GM19239 (cell line): ENCODE measurements at regions not wholly inside any gene's neighbourhood (a gene's known extent, or its start where the extent isn't known, plus 50 kb on each side); places are given as distances from the start of the nearest gene placed in this dataset.

ENCODE experiments used
- DNase-seq: peaks from one replicate; pipeline ENCODE4 v3.0.0; 2011; ENCODE audit warnings: low spot score; ENCODE audit not compliant: insufficient read length
- FAIRE-seq: peaks from 2 replicates; lab custom pipeline; 2011; peaks lifted over from hg19 to GRCh38; lab: Jason Lieb, UNC

DNA sequence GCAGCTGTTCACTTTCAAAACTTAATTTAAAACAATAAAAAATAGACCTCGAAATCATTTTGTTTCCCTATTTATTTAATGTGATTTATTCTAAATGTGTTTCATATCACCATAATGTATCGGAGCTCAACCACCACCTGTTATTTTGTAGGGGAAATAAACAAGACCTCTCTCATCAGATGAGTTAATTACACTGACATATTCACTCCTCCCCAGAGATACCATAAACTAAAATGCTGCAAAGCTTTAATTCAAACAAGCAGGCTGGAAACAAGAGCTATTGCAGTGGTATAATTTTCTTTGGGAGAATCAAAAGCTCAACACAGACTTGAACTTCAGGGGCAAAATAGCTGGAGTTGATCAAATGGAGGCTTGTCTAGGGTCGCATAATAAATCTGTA lies 303.5 kb upstream of the TSHZ2 start:
- DNase-seq, result no peak
- no peak for FAIRE-seq

DNA sequence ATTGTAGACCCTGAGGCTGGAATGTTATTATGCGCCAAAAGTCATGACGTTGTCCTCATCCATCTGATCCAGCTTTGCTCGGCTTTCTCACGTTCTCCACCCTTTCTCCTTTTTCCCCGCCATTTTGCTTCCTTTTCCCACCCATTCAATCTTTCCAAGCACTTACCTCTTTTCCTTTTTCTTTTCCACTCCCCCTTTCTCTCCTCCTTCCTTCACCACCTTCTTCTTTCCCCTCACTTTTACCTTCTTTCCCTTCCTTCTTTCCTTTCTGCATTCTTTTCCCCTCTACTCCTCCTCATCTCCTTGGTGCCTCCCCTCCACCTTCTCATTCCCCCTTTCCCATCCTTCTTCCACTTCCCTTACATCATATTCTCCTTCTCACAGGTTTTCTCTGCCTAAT lies 304.8 kb upstream of the TSHZ2 start:
- DNase-seq, result no peak
- no peak for FAIRE-seq

DNA sequence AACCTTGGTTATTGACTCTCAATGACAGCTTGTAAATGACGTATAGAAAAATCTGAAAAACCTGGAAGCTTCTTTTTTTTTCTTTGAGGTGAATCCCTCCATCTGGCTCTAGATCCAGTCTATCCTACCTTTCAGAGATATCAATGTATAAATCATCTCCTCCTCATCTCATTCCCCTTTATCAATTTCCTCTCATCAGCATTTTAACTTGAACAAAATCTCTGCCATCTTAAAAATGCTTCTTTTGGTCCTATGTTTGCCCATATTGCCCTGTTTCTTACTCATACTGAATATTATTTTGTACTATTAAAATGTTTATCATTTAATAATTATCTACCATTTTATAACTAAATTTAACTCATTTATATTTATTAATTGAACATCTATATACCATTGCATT lies 306.7 kb upstream of the TSHZ2 start:
- DNase-seq (no peak), FAIRE-seq (no peak)

- DNase-seq (no peak), FAIRE-seq (no peak)
These were observed 316.8 kb upstream of the TSHZ2 start for GRCh38 chr20:52655395-52655794.

- DNase-seq, result no peak
- FAIRE-seq, result no peak
These were observed 317.6 kb upstream of the TSHZ2 start for GRCh38 chr20:52654567-52654966.

- FAIRE-seq (no peak), DNase-seq (no peak)
These were observed 319.9 kb upstream of the TSHZ2 start for GRCh38 chr20:52652271-52652670.

- no peak for DNase-seq
- no peak for FAIRE-seq
These were observed 322.4 kb upstream of the TSHZ2 start for GRCh38 chr20:52649727-52650126.

GRCh38 chr20:52645822-52646221 lies 326.3 kb upstream of the TSHZ2 start:
- FAIRE-seq, result no peak

GRCh38 chr20:52643034-52643433 lies 329.1 kb upstream of the TSHZ2 start:
- DNase-seq, result no peak
- FAIRE-seq, result no peak

More at GRCh38 chr20:52645822-52646221, 326.3 kb upstream of the TSHZ2 start:
- no peak for DNase-seq

GRCh38 chr20:52637201-52637600 lies 335.0 kb upstream of the TSHZ2 start:
- FAIRE-seq, result no peak
- DNase-seq, result no peak

- FAIRE-seq (no peak), DNase-seq (no peak)
These were observed 340.7 kb upstream of the TSHZ2 start for GRCh38 chr20:52631469-52631868.

DNA sequence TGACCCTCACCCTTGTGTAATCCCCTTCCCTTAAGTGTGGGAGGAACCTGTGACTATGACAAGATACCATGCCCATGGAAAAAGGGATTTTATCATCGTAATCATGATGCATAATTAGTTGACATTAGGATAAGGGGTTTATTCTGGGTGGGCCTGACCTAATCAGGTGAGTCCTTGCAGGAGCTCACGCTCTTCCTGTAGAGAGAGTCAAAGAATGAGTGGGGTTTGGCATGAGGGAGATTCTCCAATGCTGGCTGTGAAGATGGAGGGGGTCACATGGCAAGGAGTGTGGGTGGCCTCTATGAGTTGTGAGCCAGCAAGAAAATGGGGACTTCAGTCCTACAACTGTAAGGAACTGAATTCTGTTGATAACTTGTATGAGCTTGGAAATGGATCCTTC lies 342.0 kb upstream of the TSHZ2 start:
- FAIRE-seq (no peak), DNase-seq (no peak)

- FAIRE-seq (no peak), DNase-seq (no peak)
These were observed 347.9 kb upstream of the TSHZ2 start for GRCh38 chr20:52624281-52624680.

GRCh38 chr20:52622081-52622480 lies 350.1 kb upstream of the TSHZ2 start:
- no peak for DNase-seq
- no peak for FAIRE-seq

DNA sequence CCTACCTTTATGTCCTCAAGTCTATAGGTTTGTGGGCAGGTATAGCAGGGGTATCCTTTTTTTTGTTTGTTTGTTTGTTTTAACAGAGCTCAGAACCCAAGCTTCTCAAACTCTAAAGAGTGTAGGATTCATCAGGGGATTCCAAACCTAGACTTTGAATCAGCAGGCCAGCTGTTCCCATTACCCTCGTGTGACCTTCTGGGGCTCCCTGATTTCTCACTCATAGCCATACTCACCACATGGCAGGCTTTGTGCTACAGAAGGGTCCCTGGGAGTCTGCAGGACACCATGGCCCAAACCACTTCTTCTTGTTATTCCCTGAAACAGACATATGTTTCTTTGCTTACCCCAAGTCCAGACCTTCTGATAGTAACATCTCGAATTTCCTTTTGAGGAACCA lies 350.8 kb upstream of the TSHZ2 start:
- no peak for DNase-seq
- FAIRE-seq, result no peak

DNA sequence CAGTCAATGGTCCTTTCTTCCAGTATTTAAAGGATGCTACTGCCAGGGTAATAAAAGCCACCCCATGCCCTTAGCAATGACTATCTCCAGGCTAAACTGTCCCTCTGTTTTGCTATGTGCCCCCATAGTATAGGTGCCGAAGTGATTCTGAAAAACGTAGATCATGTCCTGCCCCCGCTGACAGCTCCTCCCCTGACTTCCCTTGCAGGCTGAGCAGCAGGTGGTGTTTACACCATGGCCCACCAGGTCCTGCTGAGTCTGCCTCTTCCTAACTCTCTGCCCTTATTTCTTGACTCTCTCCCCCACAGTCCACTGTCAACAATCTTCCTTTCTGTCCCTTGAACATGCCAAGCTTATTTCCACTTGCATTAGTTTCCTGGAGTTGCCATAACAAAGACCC lies 352.5 kb upstream of the TSHZ2 start:
- no peak for FAIRE-seq

DNA sequence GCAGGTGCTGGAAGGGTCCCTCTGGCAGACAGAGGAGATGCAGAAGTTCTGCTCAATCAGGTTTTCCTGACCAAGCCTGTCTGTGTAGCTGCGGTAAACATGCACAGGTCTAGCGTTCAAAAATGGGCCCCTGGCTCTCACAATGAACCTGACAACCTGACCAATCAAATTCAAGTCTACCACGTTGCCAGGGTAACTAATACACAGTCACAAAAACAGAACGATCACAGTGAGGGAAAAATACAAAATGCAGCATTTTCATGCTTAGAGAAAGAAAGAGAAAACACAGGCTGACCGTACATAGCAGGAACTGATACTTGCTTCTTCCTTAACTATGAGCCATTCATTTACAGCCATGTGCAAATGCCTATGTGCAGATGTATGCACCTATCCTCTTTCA lies 353.1 kb upstream of the TSHZ2 start:
- DNase-seq (no peak), FAIRE-seq (no peak)

More for the DNA sequence above, 352.5 kb upstream of the TSHZ2 start:
- DNase-seq, result no peak

GRCh38 chr20:52616629-52617028 lies 355.5 kb upstream of the TSHZ2 start:
- DNase-seq (no peak), FAIRE-seq (no peak)

DNA sequence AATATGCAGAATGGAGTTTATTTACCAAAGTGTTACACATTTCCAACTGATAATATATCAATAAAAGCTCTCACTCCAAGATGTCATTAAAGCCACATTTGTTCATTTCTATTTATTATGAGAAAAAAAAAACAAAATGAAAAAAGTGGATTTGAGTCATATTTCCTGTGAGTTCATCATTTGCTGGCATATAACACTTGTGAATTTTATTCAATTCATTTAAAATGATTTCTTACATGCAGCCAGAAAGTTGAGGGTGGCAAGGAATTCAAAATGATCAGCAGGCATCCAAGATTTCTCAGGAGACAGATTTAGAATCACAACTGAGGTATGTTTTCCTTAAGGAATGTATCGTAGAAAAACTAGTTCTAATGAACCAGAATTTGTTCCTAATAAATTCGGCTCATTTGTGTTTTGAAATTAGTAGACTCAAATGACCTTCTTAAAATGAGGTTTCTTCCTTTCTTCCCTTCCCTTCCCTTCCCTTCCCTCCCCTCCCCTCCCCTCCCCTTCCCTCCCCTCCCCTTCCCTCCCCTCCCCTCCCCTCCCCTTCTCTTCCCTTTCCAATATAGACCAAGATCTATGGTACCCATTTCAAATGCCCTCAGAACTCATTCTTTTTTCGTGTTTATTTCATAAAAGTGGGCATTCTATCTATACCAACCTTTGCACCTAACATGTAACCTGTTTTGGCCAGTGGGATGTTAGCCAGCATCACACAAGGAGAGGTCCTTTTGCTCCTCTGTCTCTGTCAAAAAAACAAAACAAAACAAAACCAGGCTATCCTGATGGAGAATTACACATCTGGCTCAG lies 357.9 kb upstream of the TSHZ2 start:
- no peak for DNase-seq
- FAIRE-seq, result no peak

DNA sequence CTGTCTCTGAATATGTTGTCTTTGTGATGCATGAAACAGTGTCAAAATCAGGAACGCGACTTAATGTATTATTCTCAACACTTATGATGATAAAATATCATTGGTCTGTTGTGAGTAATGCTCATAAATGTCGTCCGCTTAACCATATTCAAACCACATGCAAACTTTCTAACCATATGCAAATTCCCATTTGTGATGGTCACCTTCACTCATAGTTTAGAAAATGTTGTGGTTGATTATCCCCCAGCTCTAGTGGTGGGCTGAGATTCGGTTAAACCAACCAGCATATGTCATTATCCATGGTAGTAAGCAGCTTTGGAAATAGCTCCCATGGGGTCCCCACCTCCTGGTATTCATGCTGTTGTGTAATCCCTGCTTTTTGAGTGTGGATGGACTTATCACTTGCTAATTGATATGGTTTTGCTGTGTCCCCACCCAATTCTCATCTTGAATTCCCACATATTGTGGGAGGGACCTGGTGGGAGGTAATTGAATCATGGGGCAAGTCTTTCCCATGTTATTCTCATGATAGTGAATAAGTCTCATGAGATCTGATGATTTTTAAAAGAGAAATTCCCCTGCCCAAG lies 360.0 kb upstream of the TSHZ2 start:
- FAIRE-seq, result no peak
- DNase-seq, result no peak

GRCh38 chr20:52610749-52611148 lies 361.4 kb upstream of the TSHZ2 start:
- no peak for FAIRE-seq

More at GRCh38 chr20:52610749-52611148, 361.4 kb upstream of the TSHZ2 start:
- no peak for DNase-seq
